SH-SY5Y (cell line): ENCODE measurements at regions not wholly inside any gene's neighbourhood (a gene's known extent, or its start where the extent isn't known, plus 50 kb on each side); places are given as distances from the start of the nearest gene placed in this dataset.
A peak's percentile ranks its signal among the peaks of the same experiment; 100 is the strongest.

ENCODE experiments used
- GATA2 ChIP-seq: IDR thresholded peaks from 2 replicates; pipeline ENCODE4 v1.6.1; 2011; ENCODE audit warnings: mild to moderate bottlenecking, low read depth, low read length
- GATA3 ChIP-seq: IDR thresholded peaks from 2 replicates; pipeline ENCODE4 v1.6.1; 2011; ENCODE audit warnings: low read depth, mild to moderate bottlenecking, low read length, moderate library complexity

GRCh38 chr18:42525905-42526304 is 570.9 kb downstream of the PIK3C3 start:
- TF ChIP-seq GATA2 = no peak

GRCh38 chr18:42527766-42528165 is 572.7 kb downstream of the PIK3C3 start:
- no peak for TF ChIP-seq GATA2
- TF ChIP-seq GATA3 = no peak

GRCh38 chr18:42530276-42530675 is 575.2 kb downstream of the PIK3C3 start:
- TF ChIP-seq GATA3 (no peak), GATA2 (no peak)

- TF ChIP-seq GATA3 = no peak
- TF ChIP-seq GATA2 = no peak
Observed at GRCh38 chr18:42532119-42532518, 577.1 kb downstream of the PIK3C3 start.

GRCh38 chr18:42533009-42533575 is 578.1 kb downstream of the PIK3C3 start:
- no peak for TF ChIP-seq GATA3
- TF ChIP-seq GATA2 = no peak

- no peak for TF ChIP-seq GATA3
- no peak for TF ChIP-seq GATA2
Observed at GRCh38 chr18:42533616-42534015, 578.6 kb downstream of the PIK3C3 start.

- TF ChIP-seq GATA2 (peak; percentile 90), GATA3 (peak; percentile 66; the same call in 1 of the 2 replicates)
Observed at GRCh38 chr18:42534313-42534712, 579.3 kb downstream of the PIK3C3 start.

GRCh38 chr18:42536442-42536841 is 579.0 kb downstream of the RIT2 start:
- TF ChIP-seq GATA2 (no peak), GATA3 (no peak)

GRCh38 chr18:42537291-42537690 is 578.2 kb downstream of the RIT2 start:
- TF ChIP-seq GATA2 = no peak
- no peak for TF ChIP-seq GATA3

GRCh38 chr18:42544901-42545300 is 570.6 kb downstream of the RIT2 start:
- TF ChIP-seq GATA2 = no peak
- TF ChIP-seq GATA3 = no peak

GRCh38 chr18:42545825-42546224 is 569.7 kb downstream of the RIT2 start:
- TF ChIP-seq GATA3 (no peak), GATA2 (no peak)

- no peak for TF ChIP-seq GATA2
- TF ChIP-seq GATA3 = no peak
Observed at GRCh38 chr18:42548493-42548892, 567.0 kb downstream of the RIT2 start.

- no peak for TF ChIP-seq GATA2
- TF ChIP-seq GATA3 = no peak
Observed at GRCh38 chr18:42549596-42549995, 565.9 kb downstream of the RIT2 start.

GRCh38 chr18:42559069-42559690 is 556.3 kb downstream of the RIT2 start:
- TF ChIP-seq GATA2 (no peak), GATA3 (no peak)

- no peak for TF ChIP-seq GATA2
- no peak for TF ChIP-seq GATA3
Observed at GRCh38 chr18:42561521-42561920, 554.0 kb downstream of the RIT2 start.
